ENCODE measurements at regions not wholly inside any gene's neighbourhood (a gene's known extent, or its start where the extent isn't known, plus 50 kb on each side); places are given as distances from the start of the nearest gene placed in this dataset.

DNA sequence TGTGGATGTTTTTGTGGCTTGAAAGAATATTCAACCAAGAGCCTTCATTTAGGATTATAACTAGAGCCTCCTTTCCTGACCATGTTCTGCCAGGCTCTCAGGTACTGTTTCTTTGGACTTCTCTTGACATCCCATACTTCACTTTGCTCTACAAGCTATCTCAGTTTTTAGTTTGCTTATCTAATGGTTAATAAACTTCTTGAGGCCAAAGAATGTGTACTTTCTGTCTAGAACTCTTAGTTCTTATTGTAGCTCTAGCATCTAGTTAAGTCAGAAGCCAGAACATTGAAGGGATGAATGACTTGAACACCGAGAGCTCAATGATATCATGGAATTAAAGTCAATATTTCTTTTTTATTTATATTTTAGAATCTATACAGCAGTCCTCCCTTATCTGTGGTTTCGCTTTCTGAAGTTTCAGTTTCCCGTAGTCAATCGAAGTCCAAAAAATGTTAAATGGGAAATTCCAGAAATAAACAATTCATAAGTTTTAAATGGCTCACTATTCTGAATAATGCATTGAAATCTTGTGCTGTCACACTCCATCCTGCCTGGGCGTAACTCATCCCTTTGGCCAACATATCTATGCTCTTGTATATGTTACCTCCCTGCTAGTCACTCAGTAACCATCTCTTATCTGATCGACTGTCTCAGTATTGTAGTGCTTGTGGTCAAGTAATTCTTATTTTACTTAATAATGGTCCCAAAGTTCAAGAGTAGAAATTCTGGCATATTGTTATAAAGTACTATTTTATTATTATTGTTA is 368.6 kb upstream of the RBMS3 start:
- no peak overlapping the region for H3K27ac Mint-ChIP-seq
- no peak overlapping the region for H3K4me3 Mint-ChIP-seq

DNA sequence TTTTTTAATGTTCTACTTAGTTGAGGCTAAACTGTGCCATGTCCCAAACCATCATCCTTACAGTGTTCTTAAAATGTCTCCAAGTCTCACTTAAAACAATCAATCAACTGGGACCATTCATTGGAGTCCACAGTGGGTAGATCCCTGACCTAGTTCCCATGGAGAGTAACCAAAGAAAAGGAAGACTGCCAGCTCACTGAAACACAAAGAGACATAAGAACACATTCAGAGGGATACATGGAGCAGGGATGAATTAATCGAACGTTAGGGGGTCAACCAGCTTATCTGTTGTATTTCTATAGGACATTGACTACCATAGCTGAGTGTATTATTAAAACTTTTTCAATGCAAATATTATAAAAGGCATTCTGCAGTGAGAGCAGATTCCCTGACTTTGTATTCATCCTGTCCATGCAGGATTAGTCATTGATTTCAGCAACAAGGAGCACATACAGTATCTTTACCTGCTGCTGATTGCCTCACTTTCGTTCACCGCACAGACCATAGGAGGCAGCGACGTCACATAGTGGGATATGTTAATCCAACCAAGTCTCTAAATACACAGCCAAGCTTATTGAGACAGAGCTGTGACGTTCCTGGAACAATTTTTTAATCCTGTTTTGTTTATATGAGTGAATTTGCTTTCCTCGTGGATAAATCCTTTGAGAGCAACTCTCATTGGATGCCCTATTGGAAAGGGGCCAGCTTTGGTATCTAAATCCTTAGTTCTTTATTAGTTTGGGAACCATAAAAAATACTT is 364.9 kb upstream of the RBMS3 start:
- H3K27ac Mint-ChIP-seq: peak overlapping the region in 1 of 2 donors; percentile 57
- no peaks in the 10 kb centered on the region for H3K36me3 Mint-ChIP-seq (ENCODE audit: insufficient read depth)
- peaks cover 0 to 1% of the 10 kb centered on the region in 2 donors for H3K9me3 Mint-ChIP-seq
- ATAC-seq (replicated peaks) (no peak), DNase-seq (no peak)
- no peak overlapping the region for H3K4me3 Mint-ChIP-seq
- H3K4me1 Mint-ChIP-seq (ENCODE audit: low read depth in 2 of 2): peaks cover 0 to 4% of the 10 kb centered on the region in 2 donors
- H3K27me3 Mint-ChIP-seq: no peaks in the 10 kb centered on the region

More for the DNA sequence above, 368.6 kb upstream of the RBMS3 start:
- DNase-seq (no peak), ATAC-seq (replicated peaks) (no peak)
- Mint-ChIP-seq H3K4me1 (ENCODE audit: low read depth in 2 of 2) (peaks cover 0 to 3% of the 10 kb centered on the region in 2 donors), H3K9me3 (no peaks in the 10 kb centered on the region), H3K36me3 (ENCODE audit: insufficient read depth) (no peaks in the 10 kb centered on the region), H3K27me3 (no peaks in the 10 kb centered on the region)

DNA sequence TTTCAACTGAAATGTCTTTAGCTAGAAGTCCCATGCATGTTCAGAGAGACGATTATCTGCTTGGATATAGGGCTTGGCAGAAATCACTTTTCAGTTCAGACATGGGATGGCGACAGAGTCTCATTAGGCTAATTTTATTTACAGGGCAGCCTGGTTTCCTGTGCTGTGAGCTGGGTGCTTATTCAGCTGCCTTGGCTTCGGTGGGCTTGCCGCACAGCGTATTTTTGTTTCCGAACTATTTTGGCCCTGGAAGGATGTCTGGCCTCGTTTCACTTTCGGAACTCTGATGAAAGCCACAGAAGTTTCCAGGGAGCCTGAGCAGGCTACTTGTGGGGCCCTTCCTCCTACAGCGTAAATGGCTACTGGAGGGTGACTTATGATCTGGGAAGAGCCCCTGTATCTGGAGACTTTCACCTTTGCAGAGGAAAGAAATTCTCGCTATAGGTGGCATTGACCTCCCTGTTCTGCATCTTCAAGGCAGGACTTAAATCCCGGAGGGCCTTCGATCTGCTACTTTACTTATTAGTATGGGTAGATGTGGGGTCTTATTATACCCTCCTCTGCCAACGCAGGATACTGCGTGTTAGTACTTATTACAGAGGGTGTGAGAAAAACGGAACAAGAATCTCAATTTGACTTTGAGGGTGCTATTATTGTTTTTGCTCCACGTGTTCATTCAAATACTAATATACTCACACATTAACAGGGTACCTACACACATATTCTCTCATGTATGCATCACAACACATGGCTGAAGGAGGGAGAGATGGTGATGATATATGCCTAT is 364.0 kb upstream of the RBMS3 start:
- peak overlapping the region in 1 of 2 donors; percentile 57 for H3K27ac Mint-ChIP-seq
- peak overlapping the region in 1 of 2 donors; percentile 37 for H3K4me3 Mint-ChIP-seq
- peaks cover 0 to 1% of the 10 kb centered on the region in 2 donors for H3K9me3 Mint-ChIP-seq
- peak; percentile 36 for ATAC-seq (replicated peaks)
- no peak for DNase-seq
- H3K4me1 Mint-ChIP-seq (ENCODE audit: low read depth in 2 of 2): peaks cover 0 to 4% of the 10 kb centered on the region in 2 donors
- no peaks in the 10 kb centered on the region for H3K36me3 Mint-ChIP-seq (ENCODE audit: insufficient read depth)
- no peaks in the 10 kb centered on the region for H3K27me3 Mint-ChIP-seq

DNA sequence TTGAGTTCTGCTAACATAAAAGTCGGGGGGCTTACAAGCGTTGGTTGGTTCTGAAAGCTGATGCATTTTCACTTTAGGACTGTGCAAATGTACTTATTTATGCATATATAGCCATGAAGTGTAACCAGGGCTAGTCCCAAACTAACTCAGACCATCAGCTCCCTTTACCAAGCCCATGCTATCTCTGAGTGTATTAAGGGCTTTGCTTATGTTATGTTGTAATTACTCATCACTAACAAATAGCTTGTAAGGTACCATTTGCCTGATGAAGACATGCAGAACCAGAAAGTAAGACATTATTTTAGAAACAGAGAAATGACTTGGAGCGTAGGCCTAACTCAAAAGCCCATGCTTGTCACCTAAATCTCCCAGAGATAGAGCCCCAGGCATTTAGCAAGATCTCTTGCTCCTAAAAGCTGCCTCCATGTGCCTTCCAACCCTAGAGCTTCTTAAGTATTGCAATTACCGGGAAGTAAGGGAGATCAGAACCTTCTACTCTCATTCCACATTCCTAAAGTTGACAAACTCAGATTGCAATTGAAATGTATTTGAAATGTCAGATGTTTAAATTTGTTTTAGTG is 362.9 kb upstream of the RBMS3 start:
- H3K9me3 Mint-ChIP-seq: peaks cover 0 to 1% of the 10 kb centered on the region in 2 donors
- H3K4me3 Mint-ChIP-seq: no peak overlapping the region
- H3K27me3 Mint-ChIP-seq: no peaks in the 10 kb centered on the region
- H3K36me3 Mint-ChIP-seq (ENCODE audit: insufficient read depth): no peaks in the 10 kb centered on the region
- H3K27ac Mint-ChIP-seq: no peak overlapping the region
- DNase-seq: no peak
- ATAC-seq (replicated peaks): no peak
- peaks cover 0 to 4% of the 10 kb centered on the region in 2 donors for H3K4me1 Mint-ChIP-seq (ENCODE audit: low read depth in 2 of 2)

DNA sequence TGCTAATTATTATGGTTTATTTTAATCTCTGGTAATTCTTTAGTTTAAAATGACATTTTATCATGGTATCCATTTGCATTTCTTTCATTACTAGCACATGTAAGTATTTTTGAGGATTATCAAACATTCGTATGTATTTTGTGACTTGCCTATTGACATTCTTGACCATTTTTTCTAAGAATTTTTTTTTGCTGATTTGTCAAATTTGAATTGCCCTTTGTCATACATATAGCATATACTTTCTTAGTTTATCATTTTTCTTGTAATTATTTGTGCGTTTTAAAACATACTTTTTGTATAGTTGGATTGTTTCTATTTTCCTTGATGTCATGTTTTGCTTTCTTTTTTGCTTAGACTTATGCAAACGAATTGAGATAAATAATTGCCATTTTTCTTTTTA is 358.5 kb upstream of the RBMS3 start:
- Mint-ChIP-seq H3K36me3 (ENCODE audit: insufficient read depth) (no peaks in the 10 kb centered on the region), H3K27ac (no peak overlapping the region)
- ATAC-seq (replicated peaks): no peak

DNA sequence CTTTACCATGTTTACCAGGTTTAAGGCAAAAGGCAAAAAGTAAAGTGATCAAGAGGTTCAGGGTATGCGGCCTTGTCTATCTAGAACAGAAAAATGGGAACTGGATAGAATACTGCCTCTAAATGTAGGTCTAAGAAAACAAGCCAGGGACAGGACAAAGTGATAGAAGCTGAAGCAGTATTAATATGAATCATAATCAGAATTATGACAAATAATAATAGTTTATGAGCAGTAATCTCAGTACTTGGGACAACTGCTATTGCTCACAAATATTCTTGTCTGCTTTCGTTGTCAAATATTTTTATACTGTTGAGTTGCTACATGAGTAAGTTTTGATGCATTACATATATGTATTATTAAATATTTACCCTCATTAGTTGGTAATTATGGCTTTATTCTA is 356.9 kb upstream of the RBMS3 start:
- Mint-ChIP-seq H3K27ac (no peak overlapping the region), H3K27me3 (no peaks in the 10 kb centered on the region), H3K4me3 (no peak overlapping the region), H3K9me3 (peaks cover 0 to 1% of the 10 kb centered on the region in 2 donors), H3K36me3 (ENCODE audit: insufficient read depth) (no peaks in the 10 kb centered on the region), H3K4me1 (ENCODE audit: low read depth in 2 of 2) (no peaks in the 10 kb centered on the region)
- DNase-seq (no peak), ATAC-seq (replicated peaks) (no peak)

More for the DNA sequence above, 358.5 kb upstream of the RBMS3 start:
- no peak overlapping the region for H3K4me3 Mint-ChIP-seq
- no peaks in the 10 kb centered on the region for H3K27me3 Mint-ChIP-seq
- no peak for DNase-seq
- peaks cover 0 to under 1% of the 10 kb centered on the region in 2 donors for H3K4me1 Mint-ChIP-seq (ENCODE audit: low read depth in 2 of 2)
- peaks cover 0 to 1% of the 10 kb centered on the region in 2 donors for H3K9me3 Mint-ChIP-seq

DNA sequence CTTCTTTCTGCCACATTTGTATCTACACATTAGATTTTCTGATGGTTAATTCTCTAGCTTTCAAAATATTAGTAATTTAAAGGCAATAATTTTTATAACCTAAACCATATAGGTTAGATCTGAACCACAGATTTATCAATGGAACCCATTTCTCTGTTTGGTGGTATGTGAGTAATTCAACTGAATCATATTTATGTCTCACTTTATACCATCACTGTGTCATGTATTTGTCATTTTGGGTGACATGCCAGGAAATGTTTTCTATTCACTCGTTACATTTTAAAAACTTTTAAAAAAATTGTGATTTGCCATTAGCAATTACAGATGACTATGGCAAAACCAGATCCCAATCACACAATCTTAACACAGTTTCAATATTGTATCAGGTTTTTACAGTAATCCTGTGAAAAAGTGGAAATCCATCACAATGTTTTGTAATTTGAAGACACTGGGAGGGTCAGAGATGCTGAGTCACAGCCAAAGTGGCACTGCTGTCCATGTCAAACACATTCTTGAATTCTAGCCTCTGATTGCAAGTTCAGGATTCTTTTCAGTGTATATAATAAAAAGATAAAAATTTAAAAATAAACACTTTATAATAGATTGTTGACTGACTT is 356.0 kb upstream of the RBMS3 start:
- no peak for ATAC-seq (replicated peaks)
- no peaks in the 10 kb centered on the region for H3K36me3 Mint-ChIP-seq (ENCODE audit: insufficient read depth)
- no peaks in the 10 kb centered on the region for H3K4me1 Mint-ChIP-seq (ENCODE audit: low read depth in 2 of 2)

DNA sequence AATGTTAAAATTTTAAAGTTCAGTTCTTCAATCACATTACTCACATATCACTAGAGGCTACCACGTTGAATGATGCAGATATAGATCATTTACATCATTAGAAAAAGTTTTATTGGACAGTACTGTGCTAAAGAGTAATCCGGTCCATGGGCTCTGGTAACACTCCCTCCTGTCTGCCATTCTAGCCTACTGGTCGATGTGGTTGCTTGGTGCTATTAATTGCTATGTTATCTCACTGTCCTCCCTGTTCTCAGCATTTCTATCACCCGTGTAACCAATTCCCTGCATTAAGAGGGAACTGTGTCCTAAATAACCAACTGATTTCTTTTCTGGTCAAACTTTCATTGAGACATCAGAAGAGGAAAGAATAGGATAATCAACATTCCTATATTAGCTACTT is 347.5 kb upstream of the RBMS3 start:
- Mint-ChIP-seq H3K27ac (no peak overlapping the region), H3K36me3 (ENCODE audit: insufficient read depth) (no peaks in the 10 kb centered on the region), H3K27me3 (no peaks in the 10 kb centered on the region), H3K4me1 (ENCODE audit: low read depth in 2 of 2) (no peaks in the 10 kb centered on the region), H3K9me3 (peaks cover 0 to 4% of the 10 kb centered on the region in 2 donors), H3K4me3 (no peak overlapping the region)
- DNase-seq: no peak
- no peak for ATAC-seq (replicated peaks)

More for the DNA sequence above, 356.0 kb upstream of the RBMS3 start:
- DNase-seq: no peak
- no peak overlapping the region for H3K27ac Mint-ChIP-seq
- H3K9me3 Mint-ChIP-seq: peaks cover 0 to 1% of the 10 kb centered on the region in 2 donors
- H3K4me3 Mint-ChIP-seq: no peak overlapping the region
- H3K27me3 Mint-ChIP-seq: no peaks in the 10 kb centered on the region

DNA sequence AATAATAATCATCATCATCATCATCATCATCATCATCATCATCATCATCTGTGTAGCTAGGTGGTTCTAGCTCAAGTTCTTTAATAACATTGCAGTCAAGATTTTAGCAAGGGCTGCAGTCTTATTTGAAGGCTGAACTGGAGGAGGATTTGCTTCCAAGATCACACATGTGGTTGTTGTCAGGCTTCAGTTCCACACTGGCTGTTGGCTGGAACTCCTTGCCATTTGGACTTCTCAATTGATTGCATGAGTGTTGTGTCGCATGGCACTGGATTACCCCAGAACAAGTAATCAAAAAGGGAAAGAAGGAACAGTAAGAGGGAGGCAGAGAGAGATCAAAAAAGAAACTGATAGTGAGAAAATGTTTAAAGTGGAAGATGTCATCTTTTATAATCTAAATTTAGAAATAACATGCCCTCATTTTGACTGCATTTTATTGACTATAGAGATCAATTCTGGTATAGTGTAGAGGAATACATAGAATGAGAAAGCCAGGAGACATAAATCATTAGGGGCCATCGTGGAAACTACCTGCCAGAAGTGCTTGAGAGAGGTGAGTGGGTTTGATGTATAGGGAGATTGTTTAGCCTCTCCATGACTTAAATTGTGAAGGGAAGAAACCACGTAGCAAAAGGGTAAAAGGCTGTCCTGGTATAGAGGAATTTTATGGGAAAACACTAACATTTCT is 346.6 kb upstream of the RBMS3 start:
- DNase-seq (no peak), ATAC-seq (replicated peaks) (no peak)
- Mint-ChIP-seq H3K4me3 (no peak overlapping the region), H3K36me3 (ENCODE audit: insufficient read depth) (no peaks in the 10 kb centered on the region), H3K27ac (no peak overlapping the region), H3K4me1 (ENCODE audit: low read depth in 2 of 2) (no peaks in the 10 kb centered on the region), H3K9me3 (peaks cover 0 to 4% of the 10 kb centered on the region in 2 donors), H3K27me3 (no peaks in the 10 kb centered on the region)

DNA sequence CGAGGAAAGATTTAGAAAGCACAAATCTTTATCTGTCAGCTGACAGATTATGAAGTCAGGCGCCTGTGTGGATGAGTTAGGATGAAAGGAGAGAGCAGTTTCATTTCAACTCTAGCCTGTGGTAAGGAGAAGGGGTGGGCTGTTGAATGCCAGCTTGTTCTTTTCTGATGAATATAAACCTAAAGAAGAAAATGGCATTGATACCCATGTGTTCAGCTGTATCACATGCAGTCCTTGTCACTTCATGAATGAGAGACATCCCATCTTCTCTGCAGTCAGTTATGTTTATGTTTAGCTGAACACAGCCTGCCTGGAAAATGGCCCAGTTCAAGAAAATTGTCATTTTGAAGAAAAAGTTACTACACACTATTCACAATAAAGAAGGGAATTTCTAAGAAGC is 345.7 kb upstream of the RBMS3 start:
- ATAC-seq (replicated peaks) (no peak), DNase-seq (no peak)
- Mint-ChIP-seq H3K27me3 (no peaks in the 10 kb centered on the region), H3K36me3 (ENCODE audit: insufficient read depth) (no peaks in the 10 kb centered on the region), H3K27ac (no peak overlapping the region), H3K9me3 (peaks cover 0 to 4% of the 10 kb centered on the region in 2 donors), H3K4me3 (no peak overlapping the region), H3K4me1 (ENCODE audit: low read depth in 2 of 2) (no peaks in the 10 kb centered on the region)

DNA sequence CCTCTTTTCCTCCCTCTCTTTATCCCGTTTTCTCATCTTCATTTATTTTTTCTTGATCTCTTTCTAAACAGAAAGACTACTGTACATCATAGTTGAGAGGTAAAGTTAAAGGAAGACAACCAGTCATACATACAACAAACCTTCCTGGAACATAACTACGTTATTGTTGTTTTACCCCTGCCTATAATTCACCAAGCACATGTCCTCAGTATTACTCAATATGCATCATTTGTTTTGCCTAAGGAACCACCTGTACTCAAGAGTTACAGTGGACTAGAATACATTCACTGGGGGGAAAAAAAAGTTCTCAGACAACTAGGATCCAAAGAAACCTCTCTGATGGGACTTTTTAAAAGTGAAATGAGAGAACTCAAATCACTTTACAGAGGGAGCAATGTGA is 344.7 kb upstream of the RBMS3 start:
- Mint-ChIP-seq H3K4me3 (no peak overlapping the region), H3K36me3 (ENCODE audit: insufficient read depth) (no peaks in the 10 kb centered on the region), H3K27ac (no peak overlapping the region), H3K9me3 (peaks cover 0 to 3% of the 10 kb centered on the region in 2 donors), H3K4me1 (ENCODE audit: low read depth in 2 of 2) (peaks cover 0 to 3% of the 10 kb centered on the region in 2 donors), H3K27me3 (no peaks in the 10 kb centered on the region)
- no peak for DNase-seq
- ATAC-seq (replicated peaks): no peak

DNA sequence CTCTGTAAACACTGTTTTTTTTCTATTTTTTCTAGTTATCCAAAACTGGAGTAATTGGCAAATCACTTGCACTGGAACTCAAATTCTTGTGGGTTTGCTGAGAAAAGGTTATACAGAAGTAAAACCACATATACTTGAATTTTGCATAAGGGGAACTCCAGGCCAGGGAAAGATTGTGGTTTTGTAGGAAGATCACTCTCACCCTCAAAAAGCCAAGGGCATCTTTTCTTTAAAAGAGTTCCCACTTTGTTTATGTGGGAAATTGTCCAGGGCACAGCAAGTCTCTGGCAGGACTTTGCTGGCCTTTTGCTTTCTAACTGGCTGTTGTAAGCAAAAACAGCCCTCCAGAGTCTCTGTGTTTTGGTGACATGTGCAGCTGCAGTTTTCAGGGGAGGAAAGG is 340.3 kb upstream of the RBMS3 start:
- Mint-ChIP-seq H3K27ac (no peak overlapping the region), H3K36me3 (ENCODE audit: insufficient read depth) (no peaks in the 10 kb centered on the region), H3K4me1 (ENCODE audit: low read depth in 2 of 2) (peaks cover 0 to 3% of the 10 kb centered on the region in 2 donors), H3K27me3 (no peaks in the 10 kb centered on the region), H3K9me3 (peaks cover 0 to 3% of the 10 kb centered on the region in 2 donors), H3K4me3 (no peak overlapping the region)
- DNase-seq (no peak), ATAC-seq (replicated peaks) (no peak)

Data from effector memory CD8-positive, alpha-beta T cell (primary cell).